GM04503 (cell line): ENCODE measurements at regions not wholly inside any gene's neighbourhood (a gene's known extent, or its start where the extent isn't known, plus 50 kb on each side); places are given as distances from the start of the nearest gene placed in this dataset.
"Not testable (repeated sequence)": the region's sequence is repeated elsewhere in the genome, so short reads cannot be mapped to it uniquely, and the experiment has no call there.

Source experiments
- DNase-seq: peaks from one replicate; pipeline ENCODE4 v3.0.0-alpha.2; 2012; ENCODE audit warnings: low read depth

DNA sequence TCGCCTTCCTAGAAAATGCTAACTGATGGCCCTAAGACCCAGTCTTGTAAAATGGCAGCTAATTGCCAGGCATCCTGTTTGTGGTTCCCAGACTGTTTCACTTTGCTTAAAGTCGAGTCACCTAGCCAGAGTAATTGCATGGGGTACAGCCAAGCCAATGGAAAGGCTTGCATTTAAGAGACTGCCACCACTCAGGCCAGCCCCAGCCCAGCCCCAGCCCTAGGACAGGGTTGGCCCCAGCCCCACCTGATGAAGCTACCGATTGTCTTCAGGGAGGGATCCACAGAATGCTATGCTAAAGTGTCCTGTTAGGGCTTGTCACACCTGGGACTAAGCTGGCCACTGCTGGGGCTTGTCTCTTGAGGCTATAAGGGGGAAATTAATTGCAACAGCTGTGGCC lies 194.6 kb upstream of the KLF3 start:
- DNase-seq: no peak

DNA sequence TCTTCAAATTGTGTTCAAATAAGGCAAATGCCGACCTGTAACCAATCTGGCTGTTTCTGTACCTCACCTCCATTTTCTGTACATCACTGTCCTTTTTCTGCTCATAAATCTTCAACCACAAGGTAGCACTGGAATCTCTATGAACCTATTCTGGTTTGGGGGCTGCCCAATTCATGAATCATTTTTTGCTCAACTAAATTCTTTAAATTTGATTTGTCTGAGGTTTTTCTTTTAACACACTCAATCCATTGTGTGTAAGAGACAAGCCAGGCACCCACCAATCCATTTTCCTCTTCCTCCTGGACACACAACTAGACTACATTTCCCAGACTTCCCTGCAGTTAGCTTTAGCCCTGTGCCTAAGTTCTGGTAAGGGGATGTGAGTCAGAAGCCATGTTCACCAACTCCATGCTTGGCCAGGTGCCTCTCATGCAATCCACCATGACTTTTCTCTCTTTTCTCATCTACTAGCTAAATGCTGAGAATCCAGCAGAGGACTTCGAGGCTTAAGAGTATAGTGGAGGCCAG lies 193.2 kb upstream of the KLF3 start:
- DNase-seq: no peak

DNA sequence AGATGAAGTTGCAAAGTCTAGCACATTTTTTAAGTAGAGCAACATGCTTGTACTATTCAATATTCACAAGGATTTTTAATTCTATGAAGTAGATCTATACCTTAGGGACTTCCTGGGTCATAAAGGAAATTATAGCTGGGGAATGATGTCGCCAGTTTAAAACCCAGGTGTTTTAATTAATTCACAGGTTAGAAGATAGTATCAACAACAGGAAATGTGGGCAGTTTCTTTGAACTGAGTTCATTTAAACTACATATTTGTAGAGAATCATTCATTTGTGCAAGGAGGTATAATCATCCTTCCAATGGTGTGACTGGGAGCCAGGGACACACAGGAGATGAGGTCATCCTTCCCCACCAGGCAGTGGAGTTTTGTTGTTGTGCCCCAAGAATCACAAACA lies 181.3 kb upstream of the KLF3 start:
- DNase-seq: no peak

DNA sequence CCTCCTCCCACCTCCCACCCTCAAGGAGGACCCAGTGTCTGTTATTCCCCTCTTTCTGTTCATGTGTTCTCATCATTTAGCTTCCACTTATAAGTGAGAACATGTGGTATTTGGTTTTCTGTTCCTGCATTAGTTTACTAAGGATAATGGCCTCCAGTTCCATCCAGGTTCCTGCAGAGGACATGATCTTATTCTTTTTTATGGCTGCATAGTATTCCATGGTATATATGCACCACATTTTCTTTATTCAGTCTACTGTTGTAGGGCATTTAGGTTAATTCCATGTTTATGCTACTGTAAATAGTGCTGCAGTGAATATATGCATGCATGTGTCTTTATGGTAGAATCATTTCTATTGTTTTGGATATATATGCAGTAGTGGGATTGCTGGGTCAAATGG lies 180.4 kb upstream of the KLF3 start:
- not testable (repeated sequence) for DNase-seq

DNA sequence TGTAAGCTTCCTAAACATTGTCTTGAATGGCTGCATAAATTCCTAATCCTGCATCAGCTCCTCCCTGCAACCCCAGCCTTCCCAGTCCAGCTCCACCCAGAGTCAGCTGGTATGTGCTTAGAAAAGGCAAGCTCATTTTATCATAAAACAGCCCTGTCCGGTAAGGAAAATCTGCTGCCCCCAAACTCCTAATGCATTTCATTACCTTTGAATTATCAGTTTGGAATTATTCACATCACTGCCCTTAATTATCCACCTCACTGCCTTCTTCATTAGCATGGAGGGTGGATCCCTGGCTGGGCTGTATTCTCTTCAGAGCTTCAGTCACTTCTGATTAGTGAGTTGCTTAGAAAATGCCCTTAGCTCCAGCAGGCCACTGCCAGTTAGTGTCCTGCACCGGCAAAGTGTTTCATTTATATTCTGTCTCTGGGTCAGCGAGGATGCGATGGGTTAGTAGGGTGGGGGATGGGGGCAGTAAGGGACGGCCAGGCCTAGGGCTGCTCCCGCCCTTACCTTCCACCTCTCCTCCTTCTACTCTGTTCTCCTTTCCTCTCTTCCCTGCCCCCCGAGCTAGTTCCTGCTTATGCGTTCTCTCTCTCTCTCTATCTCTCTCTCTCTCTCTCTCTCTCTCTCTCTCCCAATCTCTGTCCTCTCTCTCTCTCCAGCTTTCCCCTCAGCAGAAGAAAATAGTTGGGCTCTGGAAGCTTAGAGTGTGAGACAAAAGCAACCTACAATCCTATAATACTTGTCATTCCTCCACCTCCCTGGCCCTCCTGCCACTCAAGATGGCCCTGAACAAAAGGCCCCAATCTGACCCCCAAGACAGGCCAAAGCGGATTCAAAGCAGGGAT lies 174.8 kb upstream of the KLF3 start:
- no peak for DNase-seq

DNA sequence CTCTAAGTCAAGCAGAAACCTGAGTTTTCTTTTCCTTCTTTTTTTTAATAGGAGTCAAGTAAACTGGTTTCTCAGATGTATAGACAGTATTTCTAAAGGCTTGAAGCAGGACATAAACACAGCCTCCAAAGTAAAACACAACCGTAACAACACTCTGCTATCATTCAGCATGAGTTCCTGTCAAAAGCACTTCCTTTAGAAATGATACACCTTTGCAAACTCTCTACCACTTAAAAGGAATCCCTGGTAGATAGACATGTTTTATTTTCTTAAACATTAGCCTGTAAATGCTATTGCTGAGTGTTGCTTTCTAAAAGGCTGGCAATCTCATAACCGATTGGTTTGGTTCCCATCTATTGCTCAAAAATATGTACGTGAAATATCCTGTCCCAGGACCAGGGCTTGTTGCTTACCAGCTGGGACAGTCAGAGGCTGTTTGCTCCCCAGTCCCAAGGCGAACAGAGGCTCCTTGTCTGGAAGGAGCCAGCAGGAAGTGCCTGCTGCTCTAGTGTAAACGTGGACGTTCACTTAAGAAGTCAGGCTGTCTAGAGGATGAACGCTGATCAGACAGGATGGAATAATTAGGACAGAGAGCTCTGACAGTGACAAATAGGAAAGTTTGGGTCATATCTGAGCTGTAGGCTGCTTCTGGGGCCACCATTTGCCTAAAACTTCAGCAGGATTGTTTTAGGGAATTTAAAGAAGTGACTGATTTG lies 173.9 kb upstream of the KLF3 start:
- DNase-seq: no peak

DNA sequence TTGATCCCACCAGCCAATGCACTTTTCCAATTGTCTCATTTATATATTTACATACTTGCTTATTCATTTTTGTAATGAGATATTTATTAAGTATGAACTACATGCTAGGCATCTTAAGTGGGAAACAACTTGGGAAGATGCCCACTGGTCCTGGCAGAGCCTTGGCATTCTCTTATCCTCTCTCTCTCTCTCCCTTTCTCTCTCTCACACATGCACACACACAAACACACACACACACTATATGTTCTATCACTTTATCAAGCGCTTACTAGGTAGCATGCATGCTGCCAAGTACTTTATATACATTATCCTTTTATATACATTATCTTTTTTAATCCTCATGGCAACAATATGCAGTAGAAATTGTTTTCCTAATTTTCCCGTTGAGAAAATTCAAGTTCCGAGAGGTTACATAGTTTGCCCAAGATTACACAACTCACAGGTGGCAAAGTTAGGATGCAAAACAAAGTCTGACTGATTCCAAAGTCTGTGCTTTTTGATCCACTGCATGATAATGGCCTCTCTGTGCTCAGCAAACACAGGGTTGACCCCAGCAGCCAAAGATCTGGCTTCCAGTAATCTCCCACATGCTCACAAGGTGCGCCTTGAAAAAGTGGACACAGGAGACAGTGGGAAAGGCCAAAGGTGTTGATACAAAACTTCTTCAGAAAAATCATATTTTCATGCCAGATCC lies 173.1 kb upstream of the KLF3 start:
- no peak for DNase-seq

DNA sequence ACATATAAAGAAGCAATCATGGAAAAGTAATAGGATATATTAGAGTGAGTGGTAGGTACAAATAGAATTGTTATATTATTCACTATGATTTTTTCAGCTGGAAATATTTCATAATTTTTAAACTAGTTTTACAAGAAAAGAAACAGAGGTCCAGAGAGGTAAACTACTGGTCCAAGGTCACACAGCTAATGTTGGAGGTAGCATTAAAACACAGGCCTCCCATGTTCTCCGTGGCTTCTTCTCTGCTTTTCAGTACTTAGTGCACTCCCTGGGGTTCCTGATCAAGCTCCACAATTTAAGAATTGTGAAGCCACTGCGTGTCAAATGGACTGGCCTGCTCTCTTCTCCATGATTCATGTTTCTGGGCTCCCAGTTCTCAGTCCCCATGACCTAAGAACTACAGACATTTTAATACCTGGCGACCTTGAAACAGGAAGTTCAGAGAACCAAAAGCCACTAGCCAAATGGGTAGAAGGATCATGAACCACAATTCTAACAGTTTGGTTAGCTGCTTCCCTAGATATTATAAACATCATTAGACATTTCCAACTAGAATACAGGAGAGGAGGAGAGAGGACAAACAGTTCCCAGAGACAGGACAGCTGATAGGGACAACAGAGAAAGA lies 172.0 kb upstream of the KLF3 start:
- no peak for DNase-seq

DNA sequence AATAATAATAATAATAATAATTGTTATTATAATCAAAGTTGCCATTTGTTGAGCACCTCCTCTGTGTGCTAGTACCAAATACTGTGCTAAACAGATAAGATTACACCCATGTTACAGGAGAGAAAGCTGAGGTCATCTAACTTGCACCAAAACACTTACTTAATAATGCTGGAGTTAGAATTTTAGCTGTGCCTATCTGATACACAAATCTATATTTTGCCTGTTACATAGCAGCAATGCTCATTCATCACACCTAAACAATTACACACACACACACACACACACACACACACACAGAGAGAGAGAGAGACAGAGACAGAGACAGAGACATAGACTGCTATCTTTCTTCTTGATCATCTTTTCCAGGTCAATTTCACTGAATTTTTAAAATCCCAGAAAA lies 170.9 kb upstream of the KLF3 start:
- no peak for DNase-seq

DNA sequence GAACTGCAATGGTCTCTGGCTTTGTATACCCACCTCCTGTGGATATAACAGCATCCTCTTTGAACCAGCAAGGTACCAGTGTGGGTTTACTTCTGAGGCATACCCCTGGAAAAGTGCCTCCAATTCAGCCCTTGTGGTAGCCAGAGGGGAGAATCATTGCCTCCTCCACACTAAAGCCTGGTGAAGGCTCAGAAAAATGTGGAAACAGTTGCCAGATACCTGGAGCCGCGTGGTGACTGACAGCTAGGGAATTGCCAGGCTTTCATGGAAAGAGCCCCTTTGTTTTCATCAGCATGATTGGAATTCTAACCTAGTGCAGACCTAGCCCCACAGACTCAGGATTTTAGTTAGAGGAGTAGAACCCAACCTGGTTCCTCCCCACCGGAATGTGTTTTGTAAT lies 168.6 kb upstream of the KLF3 start:
- no peak for DNase-seq

DNA sequence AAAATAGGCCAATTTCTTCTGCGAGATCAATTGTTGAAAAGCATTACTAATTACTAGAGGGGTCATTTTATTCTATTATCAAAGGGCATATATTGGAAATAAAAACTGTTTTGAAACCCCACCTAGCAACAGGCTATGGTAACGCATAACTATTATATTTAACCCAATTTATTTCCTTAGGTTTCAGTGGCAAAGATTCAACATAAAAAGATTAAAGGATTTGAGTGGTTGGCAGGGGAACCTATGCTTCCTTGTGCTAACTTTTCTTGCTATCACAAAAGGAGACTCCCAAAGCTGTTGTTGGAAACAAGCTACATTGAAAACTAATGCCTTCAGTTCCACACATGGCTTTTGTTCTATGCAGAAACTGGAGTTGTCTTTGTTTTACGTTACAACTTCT lies 166.9 kb upstream of the KLF3 start:
- no peak for DNase-seq

DNA sequence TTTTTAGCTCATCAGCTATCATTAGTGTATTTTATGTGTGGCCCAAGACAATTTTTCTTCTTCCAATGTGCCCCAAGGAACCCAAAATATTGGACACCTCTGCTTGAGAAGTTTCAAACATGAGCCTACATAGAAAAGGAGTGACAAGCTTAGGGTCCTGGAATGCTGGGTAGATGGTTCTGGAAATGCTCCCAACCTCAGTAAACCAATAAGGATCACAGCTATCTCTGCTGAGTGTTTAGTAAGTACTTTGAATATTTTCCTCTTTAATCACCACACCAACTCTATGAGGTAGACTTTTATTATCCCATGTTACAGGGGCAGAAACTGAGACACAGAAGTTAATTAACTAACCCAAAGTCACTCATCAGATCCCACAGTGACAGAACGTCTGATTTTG lies 164.9 kb upstream of the KLF3 start:
- DNase-seq: no peak

DNA sequence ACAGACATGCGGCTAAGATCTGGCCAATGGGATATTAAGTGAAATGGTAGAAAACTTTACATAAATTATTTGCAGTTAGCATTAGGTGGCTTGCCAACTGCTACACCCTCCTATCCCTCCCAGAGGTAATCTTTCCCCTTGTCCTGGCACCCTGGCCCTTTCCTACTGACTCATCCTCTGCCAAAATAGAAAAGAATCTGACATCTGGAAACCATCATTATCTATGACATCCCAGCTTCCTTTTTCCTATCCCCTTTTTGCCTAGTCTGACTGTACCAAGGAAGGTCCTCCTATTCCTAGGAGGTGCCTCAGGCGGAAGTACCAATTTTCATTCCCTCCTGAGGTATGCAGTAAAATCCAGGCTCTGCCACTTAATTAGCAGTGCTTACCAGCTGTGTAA lies 163.6 kb upstream of the KLF3 start:
- no peak for DNase-seq

DNA sequence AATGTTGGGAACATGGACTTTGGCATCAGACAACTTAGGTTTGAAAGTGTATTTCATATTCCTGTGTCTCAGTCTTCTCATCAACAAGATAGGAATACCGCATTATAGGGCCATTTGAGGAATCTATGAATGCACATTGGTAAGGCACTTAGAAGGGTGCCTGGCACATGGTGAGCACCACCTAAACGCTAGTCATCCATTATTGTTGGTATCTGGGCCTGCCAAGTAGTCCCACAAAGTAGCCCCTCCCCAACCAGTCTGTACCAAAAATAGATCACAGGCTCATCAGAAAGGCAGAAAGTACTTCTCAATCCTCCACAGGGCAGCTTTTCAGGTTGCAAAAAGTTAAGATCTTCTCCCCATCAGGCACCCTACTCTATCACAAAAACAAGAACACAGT lies 162.3 kb upstream of the KLF3 start:
- no peak for DNase-seq

DNA sequence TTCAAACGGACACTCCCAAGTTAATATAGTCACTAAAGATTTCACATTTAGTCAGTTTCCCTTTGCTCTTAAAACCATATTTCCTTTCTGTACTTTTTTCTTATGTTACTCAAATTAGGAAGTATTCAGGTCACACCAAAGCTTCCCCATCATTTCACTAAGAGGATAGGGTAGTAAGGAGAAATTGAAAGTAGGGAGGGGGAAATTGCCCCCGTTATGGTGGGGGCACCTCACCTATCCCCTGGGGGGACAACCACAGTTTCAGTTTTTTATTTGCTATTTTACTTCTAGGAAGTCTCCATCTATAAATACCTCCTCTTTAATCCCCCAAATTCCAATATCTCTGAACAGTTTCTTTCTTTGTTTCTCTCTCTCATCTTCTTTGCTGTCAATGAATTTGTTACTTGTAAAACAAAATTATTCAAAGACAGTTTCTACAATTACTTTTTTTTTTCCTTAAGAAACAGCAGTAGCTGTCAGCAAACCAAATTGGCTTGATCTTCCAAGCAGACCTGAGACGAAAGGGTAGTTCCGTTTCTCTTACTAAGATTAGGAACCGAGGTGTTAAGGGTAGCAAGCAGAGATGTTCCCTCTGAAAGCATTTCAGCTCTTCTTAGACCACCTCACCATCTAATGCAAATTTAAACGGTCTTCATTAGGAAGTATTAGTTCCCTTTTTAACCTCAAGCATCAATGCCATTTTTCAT lies 160.2 kb upstream of the KLF3 start:
- no peak for DNase-seq

DNA sequence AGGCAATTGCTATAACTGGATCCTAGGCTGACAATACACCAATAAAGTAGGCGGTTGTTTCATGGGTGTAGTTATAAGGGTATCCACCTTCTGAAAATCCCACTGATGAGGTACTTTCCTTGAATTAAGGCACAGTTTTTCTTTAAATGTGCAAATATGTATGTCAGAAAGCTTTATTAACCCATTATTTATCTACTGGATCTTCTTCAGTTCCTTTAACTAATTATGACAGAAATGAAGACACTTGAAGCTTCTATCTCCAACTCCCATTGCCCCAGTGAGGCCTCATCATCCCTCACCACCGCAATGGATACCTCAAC lies 159.6 kb upstream of the KLF3 start:
- DNase-seq: no peak

DNA sequence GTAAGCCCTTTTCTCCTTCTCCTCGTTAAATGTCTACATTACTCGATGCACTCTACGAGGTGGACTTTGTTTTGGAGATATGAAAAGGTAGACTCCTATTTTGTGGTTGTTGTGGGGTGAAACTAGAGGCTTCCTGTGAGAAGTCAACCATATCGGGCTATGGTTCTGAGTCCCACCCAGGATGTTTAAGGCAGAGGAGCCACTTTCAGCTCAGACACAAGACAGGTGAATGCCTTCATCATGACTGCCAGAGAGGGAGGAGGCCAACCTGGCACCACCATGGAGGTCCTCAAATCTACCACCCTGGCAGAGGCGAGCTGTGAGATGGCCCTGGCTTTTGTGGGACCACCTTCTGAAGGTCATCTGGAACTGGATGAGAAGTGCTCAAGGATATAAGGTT lies 154.4 kb upstream of the KLF3 start:
- no peak for DNase-seq

DNA sequence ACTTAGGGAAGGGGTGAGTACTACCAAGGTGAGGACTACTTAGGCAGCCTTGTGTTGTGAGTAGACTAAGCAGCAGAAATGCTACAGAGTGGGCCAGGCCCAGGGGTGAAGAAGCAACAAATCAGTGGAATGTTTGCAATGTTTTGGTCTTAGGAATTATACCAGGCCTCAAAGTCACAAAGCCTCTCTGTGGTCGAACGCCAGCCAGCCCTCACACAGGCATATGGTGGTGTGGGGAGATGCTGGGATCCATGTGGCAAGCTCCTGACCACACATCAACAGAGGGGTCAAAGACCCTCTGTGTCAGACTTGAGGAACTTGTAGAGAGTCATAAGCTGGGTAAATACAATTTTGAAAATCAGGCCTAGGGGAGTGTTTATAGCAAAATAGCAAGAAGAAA lies 153.8 kb upstream of the KLF3 start:
- DNase-seq: no peak

DNA sequence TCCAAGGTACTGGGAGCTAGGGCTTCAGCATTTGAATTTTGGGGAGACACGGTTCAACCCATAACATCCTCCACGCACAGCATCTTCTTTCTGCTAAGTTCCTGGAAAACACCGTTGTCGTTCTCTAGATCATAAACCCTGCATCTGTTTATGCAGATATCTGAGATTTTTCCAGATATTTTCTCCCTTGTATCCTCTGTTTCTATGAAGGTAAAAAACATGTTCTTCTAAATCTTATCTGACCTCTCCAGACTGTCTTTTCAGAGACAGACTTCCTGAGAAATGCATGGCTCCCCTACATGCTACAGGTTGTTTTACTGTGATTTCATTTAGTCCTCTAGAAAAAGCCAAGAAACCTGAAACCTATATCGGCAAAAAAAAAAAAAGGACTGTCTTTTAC lies 152.3 kb upstream of the KLF3 start:
- no peak for DNase-seq

DNA sequence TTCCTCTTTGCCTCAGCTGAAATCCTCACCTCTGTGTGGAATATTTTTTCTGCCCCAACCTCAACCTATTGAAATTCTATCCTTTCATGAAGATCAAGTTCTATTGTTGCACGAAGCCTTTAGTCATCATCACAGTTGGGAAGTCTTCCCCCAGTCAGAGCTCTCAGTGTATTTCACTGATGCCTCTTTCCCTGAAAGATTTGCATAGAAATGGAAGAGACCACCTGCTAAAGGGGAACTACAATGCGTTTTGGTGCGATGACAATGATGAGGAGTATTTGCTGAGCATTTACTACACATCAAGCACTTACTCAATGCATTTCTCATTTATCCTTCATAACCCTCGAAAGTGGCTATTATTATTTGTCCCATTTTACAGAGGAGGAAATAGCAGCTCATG lies 151.2 kb upstream of the KLF3 start:
- DNase-seq: no peak

DNA sequence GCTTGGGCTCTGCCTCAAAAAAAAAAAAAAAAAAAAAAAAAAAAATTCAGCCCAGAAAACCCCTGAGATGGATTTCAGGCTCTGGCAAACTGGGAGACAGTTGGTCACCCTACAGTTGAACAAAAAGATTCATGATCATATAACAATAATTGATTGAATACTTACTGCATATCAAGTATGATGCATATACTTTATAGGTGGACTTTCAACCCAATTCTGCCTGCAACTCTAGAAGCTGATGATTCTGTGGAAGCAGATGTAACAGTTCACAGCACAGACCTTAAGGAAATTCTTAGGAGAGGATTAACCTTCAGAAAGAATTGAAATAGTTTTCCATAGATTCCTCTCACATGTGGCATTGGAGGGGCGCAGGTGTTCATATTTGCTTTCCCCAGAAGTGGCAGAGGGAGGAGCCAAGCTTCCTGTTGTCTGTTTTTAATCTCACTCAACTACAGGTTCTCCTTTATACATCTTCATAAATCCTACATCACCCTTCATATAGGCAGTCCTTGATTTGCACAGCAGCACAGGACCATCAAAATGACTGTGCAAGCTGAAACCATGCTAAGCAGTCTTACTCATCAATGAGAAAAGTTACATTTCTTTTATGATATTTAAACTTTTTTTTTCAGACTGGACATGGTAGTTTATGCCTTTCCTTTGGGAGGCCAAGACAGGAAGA lies 149.4 kb upstream of the KLF3 start:
- DNase-seq: no peak
